ENCODE measurements at regions not wholly inside any gene's neighbourhood (a gene's known extent, or its start where the extent isn't known, plus 50 kb on each side); places are given as distances from the start of the nearest gene placed in this dataset.
"Not testable (repeated sequence)": the region's sequence is repeated elsewhere in the genome, so short reads cannot be mapped to it uniquely, and the experiment has no call there.

DNA sequence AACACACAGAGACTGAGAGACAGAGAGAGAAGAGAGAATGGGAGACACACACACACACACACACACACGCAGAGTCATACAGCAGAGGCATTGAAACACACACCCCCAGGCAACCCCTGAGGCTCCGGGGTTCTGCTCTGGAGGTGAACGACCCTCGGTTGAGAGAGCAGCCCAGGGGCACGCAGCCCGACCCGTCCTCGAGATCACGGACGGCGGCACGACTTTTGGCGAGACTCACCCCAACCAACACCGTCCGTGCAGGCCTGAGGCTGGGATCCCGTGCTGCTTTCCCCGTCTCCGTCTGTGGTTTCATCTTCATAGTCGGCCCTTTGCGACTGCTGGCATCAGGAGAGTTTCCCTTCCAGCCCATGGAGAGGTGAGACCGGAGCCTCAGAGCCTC, 683.9 kb upstream of the TPTE start:
- TF ChIP-seq, protein P1, sequence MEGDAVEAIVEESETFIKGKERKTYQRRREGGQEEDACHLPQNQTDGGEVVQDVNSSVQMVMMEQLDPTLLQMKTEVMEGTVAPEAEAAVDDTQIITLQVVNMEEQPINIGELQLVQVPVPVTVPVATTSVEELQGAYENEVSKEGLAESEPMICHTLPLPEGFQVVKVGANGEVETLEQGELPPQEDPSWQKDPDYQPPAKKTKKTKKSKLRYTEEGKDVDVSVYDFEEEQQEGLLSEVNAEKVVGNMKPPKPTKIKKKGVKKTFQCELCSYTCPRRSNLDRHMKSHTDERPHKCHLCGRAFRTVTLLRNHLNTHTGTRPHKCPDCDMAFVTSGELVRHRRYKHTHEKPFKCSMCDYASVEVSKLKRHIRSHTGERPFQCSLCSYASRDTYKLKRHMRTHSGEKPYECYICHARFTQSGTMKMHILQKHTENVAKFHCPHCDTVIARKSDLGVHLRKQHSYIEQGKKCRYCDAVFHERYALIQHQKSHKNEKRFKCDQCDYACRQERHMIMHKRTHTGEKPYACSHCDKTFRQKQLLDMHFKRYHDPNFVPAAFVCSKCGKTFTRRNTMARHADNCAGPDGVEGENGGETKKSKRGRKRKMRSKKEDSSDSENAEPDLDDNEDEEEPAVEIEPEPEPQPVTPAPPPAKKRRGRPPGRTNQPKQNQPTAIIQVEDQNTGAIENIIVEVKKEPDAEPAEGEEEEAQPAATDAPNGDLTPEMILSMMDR (IDR thresholded peaks at IDR 0.05), result not testable (repeated sequence)
- not testable (repeated sequence) for TF ChIP-seq POLR2A (IDR thresholded peaks at IDR 0.05)
